ENCODE measurements at regions not wholly inside any gene's neighbourhood (a gene's known extent, or its start where the extent isn't known, plus 50 kb on each side); places are given as distances from the start of the nearest gene placed in this dataset.

DNA sequence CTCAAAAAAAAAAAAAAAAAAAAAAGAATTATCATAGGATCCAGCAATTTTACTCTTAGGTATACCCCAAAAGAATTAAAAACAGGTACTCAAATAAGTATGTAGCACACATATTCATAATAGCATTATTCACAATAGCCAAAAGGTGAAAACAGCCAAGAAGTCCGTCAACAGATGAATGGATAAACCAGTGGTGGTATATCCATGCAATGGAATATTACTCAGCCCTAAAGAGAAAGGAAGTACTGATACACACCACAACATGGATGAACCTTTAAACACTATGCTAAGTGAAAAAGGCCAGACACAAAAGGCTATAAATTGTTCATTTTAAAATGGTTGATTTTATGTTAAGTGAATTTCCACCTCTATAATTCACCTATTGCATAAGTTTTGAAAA lies 804.8 kb upstream of the AUTS2 start:
- Histone ChIP-seq H3K4ac (replicated peaks; ENCODE audit: insufficient read length, low read depth, low read length) (no peak overlapping the region), H2BK5ac (ENCODE audit: low read depth, low read length) (no peak overlapping the region), H3K9ac (replicated peaks in 1 of 4; ENCODE audit: extremely low read depth in 1 of 4, low read depth in 3 of 4, low read length in 3 of 4) (no peak overlapping the region), H2BK12ac (ENCODE audit: low read depth, low read length) (no peak overlapping the region), H3K4me1 (replicated peaks in 1 of 4; ENCODE audit: control insufficient read depth in 3 of 4, insufficient read depth in 4 of 4, low read length in 3 of 4) (no peaks in the 10 kb centered on the region), H3K36me3 (ENCODE audit: control insufficient read depth in 2 of 4, insufficient read depth in 4 of 4, low read length in 3 of 4) (no peaks in the 10 kb centered on the region), H3K23ac (ENCODE audit: insufficient read length) (no peak overlapping the region), H2BK20ac (ENCODE audit: low read length) (no peak overlapping the region), H4K91ac (replicated peaks; ENCODE audit: insufficient read length, low read length) (no peak overlapping the region), H4K8ac (ENCODE audit: extremely low read depth, insufficient read depth, low read length) (no peak overlapping the region), H3K18ac (ENCODE audit: extremely low read depth, low read length) (no peak overlapping the region), H2BK120ac (replicated peaks; ENCODE audit: low read depth, low read length) (no peak overlapping the region), H3K79me2 (ENCODE audit: control insufficient read depth in 1 of 2, insufficient read depth in 2 of 2, low read length in 2 of 2) (no peaks in the 10 kb centered on the region), H3K23me2 (ENCODE audit: low read depth, low read length) (no peaks in the 10 kb centered on the region), H3K14ac (ENCODE audit: insufficient read length) (no peak overlapping the region), H3K4me2 (ENCODE audit: insufficient read depth in 1 of 2, low read depth in 2 of 2, low read length in 2 of 2) (no peak overlapping the region), H3K27me3 (replicated peaks in 1 of 4; ENCODE audit: control insufficient read depth in 3 of 4, extremely low read depth in 1 of 4, insufficient read depth in 3 of 4, low read length in 3 of 4) (no peaks in the 10 kb centered on the region), H2AK5ac (ENCODE audit: low read depth, low read length) (no peak overlapping the region), H3K27ac (ENCODE audit: low read depth, low read length) (no peak overlapping the region), H3K79me1 (ENCODE audit: low read depth, low read length) (no peaks in the 10 kb centered on the region), H3K4me3 (ENCODE audit: extremely low read depth in 1 of 4, insufficient read depth in 2 of 4, low read depth in 3 of 4, low read length in 4 of 4) (no peak overlapping the region), H2AFZ (ENCODE audit: low read length) (no peak overlapping the region), H4K5ac (ENCODE audit: insufficient read length, low read depth, low read length) (no peak overlapping the region), H2BK15ac (ENCODE audit: low read length) (no peak overlapping the region), H4K20me1 (replicated peaks in 1 of 2; ENCODE audit: control insufficient read depth in 1 of 2, insufficient read depth in 2 of 2, low read length in 2 of 2) (no peaks in the 10 kb centered on the region), H3K56ac (replicated peaks; ENCODE audit: insufficient read length, low read depth, low read length) (no peak overlapping the region), H3K9me3 (ENCODE audit: insufficient read depth in 2 of 2, low read depth in 1 of 2, low read length in 1 of 2) (peaks cover 0 to 4% of the 10 kb centered on the region in 2 experiments; a peak in 2 of 4 replicates)
- no peak for DNase-seq (ENCODE audit: low read depth in 1 of 2, low spot score in 2 of 2)
- TF ChIP-seq TAF1 (IDR thresholded peaks at IDR 0.05; ENCODE audit: low read depth, low read length), result no peak
- TF ChIP-seq SUZ12 (IDR thresholded peaks at IDR 0.05; ENCODE audit: low read length), result no peak
- TF ChIP-seq, protein P1, sequence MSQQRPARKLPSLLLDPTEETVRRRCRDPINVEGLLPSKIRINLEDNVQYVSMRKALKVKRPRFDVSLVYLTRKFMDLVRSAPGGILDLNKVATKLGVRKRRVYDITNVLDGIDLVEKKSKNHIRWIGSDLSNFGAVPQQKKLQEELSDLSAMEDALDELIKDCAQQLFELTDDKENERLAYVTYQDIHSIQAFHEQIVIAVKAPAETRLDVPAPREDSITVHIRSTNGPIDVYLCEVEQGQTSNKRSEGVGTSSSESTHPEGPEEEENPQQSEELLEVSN (IDR thresholded peaks at IDR 0.05), result no peak
- FAIRE-seq, result no peak
- CTCF ChIA-PET (ENCODE audit: partially characterized antibody), result interaction anchor here (0.5 kb wide), 1 partner anchor 1032 kb away, joined by 3 read pairs; no protein-coding TSS in a partner anchor
- POLR2A ChIA-PET (ENCODE audit: partially characterized antibody), result no interaction called here
- 100% methylated on average over 1 of the region's 1 CpG; no CpG with 5 or more reads in 1 of the 2 experiments for WGBS, 2 experiments (ENCODE audit: extremely low coverage in 1 of 2, insufficient coverage in 1 of 2, insufficient read length in 1 of 2, insufficient replicate concordance in 2 of 2, low coverage in 1 of 2, low lambda C conversion rate in 2 of 2, missing lambda C conversion rate in 1 of 2)

All from H1 (cell line).